LNCAP (cell line): ENCODE measurements at regions not wholly inside any gene's neighbourhood (a gene's known extent, or its start where the extent isn't known, plus 50 kb on each side); places are given as distances from the start of the nearest gene placed in this dataset.

Experiments
- CTCF ChIP-seq: fragments of 450-650 bp; IDR thresholded peaks from 2 replicates; pipeline ENCODE4 v1.5.1; 2017; ENCODE audit warnings: mild to moderate bottlenecking

DNA sequence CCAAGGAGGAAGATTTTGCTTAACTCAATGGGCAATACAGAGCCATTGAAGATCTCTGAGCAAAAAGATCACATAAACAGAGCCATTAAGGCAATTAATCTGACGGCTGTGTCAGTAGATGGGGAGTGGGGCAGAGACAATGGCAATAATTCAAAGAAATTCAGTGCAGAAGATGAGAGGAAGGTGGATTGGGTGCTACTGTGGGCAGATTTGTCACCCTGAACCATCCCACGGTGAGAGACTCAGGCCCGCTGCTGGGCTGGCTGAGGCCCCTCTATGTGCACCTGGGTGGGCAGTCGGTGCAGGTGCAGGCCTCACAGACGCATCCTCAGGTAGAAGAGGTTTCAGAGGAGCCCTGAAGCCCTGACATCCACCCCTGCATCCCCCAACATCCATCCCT, 458.6 kb downstream of the EIPR1 start:
- TF ChIP-seq CTCF = no peak

DNA sequence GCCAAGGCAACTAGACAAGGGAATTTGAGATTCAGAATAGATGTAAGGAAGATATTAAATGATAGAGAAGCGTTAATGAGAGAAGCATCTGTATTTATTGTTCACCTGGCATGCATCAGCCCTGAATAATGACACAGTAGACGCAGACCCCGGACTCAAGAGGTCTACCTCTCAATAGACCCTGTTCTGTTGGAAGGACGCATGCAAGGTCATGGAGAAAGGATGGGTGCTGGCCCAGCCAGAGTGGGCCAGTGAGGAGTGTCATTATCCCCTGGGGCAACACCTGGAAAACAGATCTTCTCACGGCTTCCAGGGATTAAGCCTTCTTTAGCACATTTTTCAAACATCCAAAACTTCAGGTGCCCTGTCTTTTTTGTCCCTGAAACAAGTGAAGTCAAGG, 461.0 kb downstream of the EIPR1 start:
- no peak for TF ChIP-seq CTCF

DNA sequence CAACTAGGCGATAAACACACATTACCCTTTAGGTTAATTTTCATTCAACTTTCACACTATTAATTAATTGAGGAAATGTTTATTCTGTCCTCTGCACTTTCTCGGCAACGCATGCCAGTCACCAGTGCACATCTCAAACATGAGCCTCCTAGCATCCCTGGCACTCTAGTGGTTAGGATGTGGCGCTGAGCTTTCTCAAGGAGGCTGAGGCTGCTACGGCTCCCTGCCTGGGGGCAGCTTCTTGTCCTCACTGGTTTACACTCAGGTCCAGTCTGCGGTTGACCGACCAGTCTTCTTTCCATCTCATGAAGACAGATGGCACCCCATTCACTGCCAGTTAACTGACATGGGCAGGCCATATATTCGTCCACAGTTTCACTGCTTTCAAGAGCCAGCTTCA, 463.4 kb downstream of the EIPR1 start:
- TF ChIP-seq CTCF = no peak

GRCh38 chr2:2913601-2914120, 464.0 kb downstream of the EIPR1 start:
- TF ChIP-seq CTCF = no peak

GRCh38 chr2:2912731-2913130, 464.9 kb downstream of the EIPR1 start:
- no peak for TF ChIP-seq CTCF

GRCh38 chr2:2912293-2912692, 465.3 kb downstream of the EIPR1 start:
- no peak for TF ChIP-seq CTCF

GRCh38 chr2:2910259-2910658, 467.4 kb downstream of the EIPR1 start:
- no peak for TF ChIP-seq CTCF
